Transverse colon (tissue), 4 donors: ENCODE measurements at regions not wholly inside any gene's neighbourhood (a gene's known extent, or its start where the extent isn't known, plus 50 kb on each side); places are given as distances from the start of the nearest gene placed in this dataset.

ENCODE experiments used
- EP300 ChIP-seq: sonication (generic); formaldehyde crosslinking; IDR thresholded peaks from one replicate; pipeline ENCODE4 v1.6.1; 2017; ENCODE audit warnings: antibody characterized with exemption, low read depth
- POLR2A ChIP-seq: fragments of 450-650 bp; IDR thresholded peaks from one replicate; pipeline ENCODE4 v1.6.1; 2016; ENCODE audit warnings: antibody characterized with exemption, mild to moderate bottlenecking, moderate library complexity
- POLR2AphosphoS5 ChIP-seq, 3 donors: sonication (generic); formaldehyde crosslinking; IDR thresholded peaks; one replicate each; pipeline ENCODE4 v1.6.1; 2016; ENCODE audit warnings: antibody characterized with exemption in 3 of 3
- TF ChIP-seq, protein P1 (sequence below), 5 experiments: fragments of 200-600 bp in 3 of 5; fragments of 450-650 bp in 2 of 5; sonication (generic) in 3 of 5; IDR thresholded peaks; 1 replicate in 2 of 5; 2 replicates in 3 of 5; pipeline ENCODE4 v1.5.1; 2016 to 2017; ENCODE audit warnings: antibody characterized with exemption in 5 of 5, inconsistent platforms in 3 of 5, mild to moderate bottlenecking in 2 of 5, moderate library complexity in 1 of 5

- TF ChIP-seq, protein P1, sequence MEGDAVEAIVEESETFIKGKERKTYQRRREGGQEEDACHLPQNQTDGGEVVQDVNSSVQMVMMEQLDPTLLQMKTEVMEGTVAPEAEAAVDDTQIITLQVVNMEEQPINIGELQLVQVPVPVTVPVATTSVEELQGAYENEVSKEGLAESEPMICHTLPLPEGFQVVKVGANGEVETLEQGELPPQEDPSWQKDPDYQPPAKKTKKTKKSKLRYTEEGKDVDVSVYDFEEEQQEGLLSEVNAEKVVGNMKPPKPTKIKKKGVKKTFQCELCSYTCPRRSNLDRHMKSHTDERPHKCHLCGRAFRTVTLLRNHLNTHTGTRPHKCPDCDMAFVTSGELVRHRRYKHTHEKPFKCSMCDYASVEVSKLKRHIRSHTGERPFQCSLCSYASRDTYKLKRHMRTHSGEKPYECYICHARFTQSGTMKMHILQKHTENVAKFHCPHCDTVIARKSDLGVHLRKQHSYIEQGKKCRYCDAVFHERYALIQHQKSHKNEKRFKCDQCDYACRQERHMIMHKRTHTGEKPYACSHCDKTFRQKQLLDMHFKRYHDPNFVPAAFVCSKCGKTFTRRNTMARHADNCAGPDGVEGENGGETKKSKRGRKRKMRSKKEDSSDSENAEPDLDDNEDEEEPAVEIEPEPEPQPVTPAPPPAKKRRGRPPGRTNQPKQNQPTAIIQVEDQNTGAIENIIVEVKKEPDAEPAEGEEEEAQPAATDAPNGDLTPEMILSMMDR (IDR thresholded peaks at IDR 0.05), result no peak
- no peak for TF ChIP-seq POLR2A
- no peak for TF ChIP-seq EP300
- no peak for TF ChIP-seq POLR2AphosphoS5 (IDR thresholded peaks at IDR 0.05)
Measured at GRCh38 chr9:13470836-13471235, 191.3 kb upstream of the MPDZ start.
